ENCODE measurements at regions not wholly inside any gene's neighbourhood (a gene's known extent, or its start where the extent isn't known, plus 50 kb on each side); places are given as distances from the start of the nearest gene placed in this dataset.

DNA sequence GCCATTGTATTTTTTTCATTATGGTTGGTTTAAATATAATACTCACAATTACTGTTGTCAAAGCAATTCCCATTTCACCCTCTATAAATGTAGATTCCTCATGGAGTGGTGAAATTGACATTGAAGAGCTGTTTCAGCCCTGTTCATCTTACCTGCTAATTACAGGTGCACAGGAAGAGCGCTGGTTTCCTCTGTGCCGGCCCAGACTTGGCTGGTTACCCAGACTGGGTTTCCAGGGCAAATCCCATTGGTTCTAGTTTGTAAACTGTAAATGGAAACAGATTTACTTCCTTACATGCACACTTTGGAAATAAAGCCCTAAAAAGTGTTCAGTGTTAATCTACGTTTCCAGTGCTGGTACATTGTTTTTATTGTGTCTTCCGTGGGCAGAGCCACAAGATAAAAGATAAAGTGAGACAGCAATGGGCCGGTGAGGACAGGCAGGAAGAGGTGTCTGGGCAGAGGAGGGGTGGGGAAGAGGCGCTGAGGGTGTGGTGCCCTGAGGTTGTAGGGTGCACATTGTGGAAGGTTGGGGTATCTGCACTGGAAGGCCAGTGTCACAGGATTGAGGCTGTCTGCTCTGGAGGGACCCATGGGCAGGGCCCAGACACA is 71.6 kb upstream of the ZPBP start:
- no peak for DNase-seq

- peak; percentile 42 to 68 for DNase-seq
These were observed 67.2 kb upstream of the ZPBP start for GRCh38 chr7:50160206-50160605.

DNA sequence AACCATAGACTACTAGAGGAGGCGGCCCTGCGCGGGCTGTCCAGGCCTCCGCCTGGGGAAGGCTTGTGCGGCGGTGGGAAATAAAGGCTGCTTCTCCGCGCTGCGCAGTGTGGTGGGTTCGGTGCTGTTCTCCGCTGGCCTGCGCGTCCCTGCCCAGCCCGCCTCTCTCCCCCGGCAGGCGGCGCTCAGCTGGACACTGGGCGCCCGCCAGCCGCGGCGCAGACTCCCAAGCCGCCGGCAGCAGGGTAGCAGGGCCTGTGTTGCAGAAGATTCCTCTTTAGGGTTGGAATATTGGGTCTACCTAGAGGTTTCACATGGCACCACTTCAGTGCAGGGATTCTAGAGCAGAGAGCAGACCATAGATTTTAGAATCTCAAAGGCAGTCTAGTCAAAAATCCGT is 66.1 kb upstream of the ZPBP start:
- DNase-seq: no peak

DNA sequence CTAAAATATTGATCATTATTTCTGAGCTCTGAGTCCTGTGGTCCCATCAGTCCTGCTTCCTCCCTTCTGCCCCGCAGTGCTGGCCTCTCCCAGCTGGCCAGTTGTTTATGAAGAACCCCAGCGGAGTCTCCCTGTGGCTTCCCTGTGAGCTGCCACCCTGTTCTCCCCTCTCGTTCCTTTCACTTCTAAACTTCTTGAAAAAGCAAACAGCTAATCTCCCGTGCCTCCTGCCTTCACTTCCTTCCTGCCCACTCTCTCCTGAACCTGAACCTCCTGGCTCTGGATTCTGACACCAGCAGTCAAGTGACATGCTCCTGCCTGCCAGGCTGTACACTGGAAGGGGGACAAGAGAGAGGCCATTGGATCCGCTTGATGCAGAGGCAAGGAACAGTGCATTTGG is 63.7 kb upstream of the ZPBP start:
- peak; percentile 16 to 48 for DNase-seq

DNA sequence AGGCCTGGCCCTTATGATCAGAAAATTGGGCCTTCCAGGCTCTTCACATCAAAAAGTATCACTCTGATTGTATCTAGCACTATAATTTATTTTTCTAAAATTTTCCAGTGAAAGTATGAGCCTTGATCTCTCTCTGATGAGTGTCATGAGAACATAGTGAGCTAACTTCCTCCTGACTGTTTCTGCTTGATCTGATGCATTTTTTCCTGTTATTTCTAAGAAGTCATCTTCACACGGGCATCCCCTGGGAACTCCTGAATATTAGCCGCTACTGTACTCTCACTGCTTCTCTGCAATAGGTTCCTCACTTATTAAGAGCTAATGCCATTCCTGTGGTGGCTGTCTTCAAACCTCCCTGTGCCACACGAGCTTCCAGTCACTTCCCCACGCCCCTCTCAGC is 63.1 kb upstream of the ZPBP start:
- DNase-seq: peak; percentile 9 to 42

- no peak for DNase-seq
These were observed 62.7 kb upstream of the ZPBP start for GRCh38 chr7:50155755-50156154.

- no peak for DNase-seq
These were observed 60.9 kb upstream of the ZPBP start for GRCh38 chr7:50153995-50154394.

DNA sequence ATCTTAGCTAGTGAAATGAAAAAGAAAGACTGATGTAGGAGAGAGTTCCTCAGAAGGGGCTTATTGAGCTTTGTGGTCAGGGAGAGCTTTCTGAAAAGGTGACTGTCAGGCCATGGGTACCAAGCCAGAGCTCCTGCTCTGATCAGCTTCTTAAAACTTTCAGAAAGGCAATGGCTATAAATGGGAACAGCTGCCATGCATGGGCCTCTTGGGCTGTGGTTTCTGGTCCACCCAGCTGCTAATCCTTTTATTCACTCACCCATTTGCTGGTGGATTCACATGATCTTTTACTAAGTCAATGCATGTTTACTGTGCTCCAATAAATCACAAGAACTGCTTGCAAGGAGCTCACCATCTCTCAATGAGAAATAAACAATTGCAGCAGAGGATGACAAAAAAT is 60.1 kb upstream of the ZPBP start:
- no peak for DNase-seq

DNA sequence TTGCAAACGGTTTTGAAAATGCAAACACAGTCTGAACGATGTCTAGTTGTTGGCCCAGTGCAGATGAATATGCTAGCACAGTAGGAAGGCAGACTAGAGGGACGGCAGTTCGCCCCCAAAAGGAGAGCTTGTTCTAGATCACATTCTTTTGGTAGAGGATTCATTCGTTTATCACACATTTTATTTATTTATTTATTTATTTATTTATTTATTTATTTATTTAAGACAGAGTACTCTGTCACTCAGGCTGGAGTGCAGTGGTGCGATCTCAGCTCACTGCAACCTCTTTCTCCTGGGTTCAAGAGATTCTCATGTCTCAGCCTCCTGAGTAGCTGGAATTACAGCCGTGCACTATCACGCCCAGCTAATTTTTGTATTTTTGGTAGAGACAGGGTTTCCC is 59.4 kb upstream of the ZPBP start:
- DNase-seq: no peak

DNA sequence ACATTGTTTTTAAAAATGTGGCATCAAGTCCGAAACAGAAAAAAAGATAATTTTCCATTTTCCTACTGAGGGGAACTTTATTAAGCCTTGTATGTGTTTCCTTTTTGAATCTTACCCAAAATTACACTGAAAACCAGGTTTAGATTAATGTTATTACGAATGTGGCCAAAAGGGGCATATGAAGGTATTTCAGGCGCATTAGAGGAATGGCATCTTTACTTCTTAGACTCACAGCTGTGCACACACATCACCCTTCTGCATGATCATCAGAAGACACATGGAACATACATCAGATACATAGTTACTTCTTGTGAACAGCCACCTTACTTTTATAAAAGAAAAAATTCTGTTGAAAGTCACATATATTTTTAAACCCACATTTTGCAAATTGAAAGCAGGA is 58.6 kb upstream of the ZPBP start:
- DNase-seq: no peak

GRCh38 chr7:50151001-50151400 is 58.0 kb upstream of the ZPBP start:
- no peak for DNase-seq

DNA sequence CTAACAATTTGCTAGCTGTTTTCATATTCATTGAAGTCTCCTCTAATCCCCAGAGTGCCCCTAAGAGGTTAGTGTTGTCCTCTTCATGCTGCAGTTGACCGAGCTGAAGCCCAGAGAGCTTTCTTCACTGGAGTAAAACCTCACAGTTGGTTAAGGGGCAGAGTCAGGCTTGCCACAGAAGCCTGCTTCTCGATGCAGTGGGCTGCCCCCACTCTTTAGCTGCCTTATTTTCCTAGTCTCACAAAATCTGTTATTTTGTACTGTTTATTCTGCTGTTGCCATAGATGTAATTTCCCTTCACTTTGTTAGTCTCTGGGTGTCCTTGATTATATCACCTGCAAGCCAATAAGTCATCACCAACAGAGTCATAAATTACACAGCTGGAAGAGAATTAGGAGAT is 56.3 kb upstream of the ZPBP start:
- no peak for DNase-seq

DNA sequence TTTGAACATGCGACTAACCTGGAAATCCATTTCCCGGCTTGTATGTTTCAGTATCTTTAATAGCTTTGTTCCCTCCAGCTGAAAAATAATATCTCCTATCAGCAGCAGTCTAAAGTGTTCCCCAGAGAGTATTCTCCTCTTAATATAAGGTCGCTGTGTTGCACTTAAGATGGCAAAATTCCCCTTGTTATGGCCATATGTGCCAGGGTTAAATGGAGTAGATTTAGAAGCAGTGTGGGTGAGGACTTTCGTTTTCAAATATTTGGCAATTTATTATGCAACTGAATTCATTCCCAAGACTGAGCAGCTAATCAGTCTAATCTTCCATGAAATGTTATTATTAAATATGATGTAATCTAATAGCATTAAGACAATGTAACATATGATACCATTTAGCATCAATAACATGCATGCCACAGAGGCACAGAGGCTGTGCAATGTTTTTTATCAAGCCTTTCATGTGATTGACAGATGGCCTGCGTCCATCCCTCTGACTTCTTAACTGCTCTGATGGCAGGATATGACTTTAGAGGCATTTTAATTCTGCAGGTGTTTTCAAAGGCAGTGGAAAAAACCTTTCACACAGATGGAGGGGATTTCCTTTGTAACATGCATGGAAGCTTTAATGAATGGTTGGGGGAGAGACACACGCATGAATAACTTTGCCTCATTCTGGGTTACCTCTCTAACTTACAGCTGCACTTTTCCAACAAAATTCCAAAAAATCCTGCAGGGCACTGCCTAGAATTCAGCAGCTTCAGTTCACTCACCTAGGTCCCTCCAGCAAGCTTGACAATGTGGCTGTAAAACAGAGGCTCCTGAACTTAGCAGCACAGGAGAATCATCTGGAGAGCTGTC is 55.1 kb upstream of the ZPBP start:
- no peak for DNase-seq

GRCh38 chr7:50146692-50147091 is 53.6 kb upstream of the ZPBP start:
- no peak for DNase-seq

DNA sequence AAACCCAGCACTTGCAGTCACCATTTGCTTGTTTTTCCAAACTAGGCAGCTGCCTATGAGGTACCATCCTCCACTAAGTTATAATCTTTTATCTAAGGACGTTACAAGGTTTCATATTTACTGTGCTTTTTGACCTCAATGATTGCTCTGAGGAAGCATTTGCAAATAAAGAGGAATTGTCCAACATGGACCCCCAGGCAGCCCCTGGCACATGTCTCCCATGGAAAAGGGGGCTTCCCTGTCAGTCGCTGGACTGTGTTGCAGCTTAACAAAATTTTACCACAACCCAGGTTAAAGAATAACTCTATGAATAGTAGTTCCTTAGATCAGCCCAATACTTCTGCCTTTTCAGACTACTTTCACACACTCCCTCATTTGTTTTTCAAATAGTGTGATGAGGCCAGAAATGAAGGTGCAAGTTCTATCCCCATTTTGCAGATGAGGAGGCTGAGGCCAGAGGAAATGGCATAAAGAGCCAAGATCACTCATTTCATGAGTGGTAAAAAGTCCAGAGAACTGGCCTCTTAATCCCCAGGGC is 52.8 kb upstream of the ZPBP start:
- DNase-seq: no peak

DNA sequence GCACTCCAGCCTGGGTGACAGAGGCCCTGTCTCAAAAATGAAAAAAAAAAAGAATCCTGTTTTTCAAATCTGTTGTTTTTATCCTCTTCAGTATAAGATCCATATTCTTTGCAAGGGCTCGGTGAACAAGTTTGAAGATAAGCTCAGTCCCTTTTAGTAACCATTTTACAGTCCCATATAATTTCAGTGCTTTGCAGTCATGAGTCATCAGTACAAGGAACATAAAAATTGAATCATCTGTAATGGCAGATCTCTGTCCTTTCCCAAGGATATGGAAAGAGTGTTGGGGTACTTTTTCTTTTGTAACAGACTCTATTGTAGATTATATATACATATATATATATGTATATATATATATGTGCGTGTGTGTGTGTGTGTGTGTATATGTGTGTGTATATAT is 52.2 kb upstream of the ZPBP start:
- DNase-seq: no peak
